ENCODE measurements at regions not wholly inside any gene's neighbourhood (a gene's known extent, or its start where the extent isn't known, plus 50 kb on each side); places are given as distances from the start of the nearest gene placed in this dataset.

DNA sequence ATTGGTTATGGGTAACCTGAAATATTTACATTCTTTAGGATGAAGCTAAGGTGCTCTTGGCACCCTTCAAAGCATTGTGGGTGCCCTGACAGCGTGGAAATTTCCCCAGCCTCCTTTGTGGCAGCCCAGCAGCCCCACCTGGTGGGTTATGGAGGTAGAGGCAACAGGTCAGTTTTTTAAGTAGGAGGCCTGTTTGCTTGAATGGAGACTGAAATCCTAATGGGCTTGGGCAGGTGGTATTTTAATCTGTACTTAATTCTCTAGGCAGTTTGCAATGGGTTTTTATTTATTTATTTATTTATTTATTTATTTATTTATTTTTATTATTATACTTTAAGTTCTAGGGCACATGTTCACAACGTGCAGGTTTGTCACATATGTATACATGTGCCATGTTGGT lies 139.4 kb downstream of the EPC1 start:
- H3K36me3 Mint-ChIP-seq (ENCODE audit: insufficient read depth, unreplicated experiment), result no peaks in the 10 kb centered on the region
- POLR2A ChIA-PET, result no interaction called here
- TF ChIP-seq, protein P1, sequence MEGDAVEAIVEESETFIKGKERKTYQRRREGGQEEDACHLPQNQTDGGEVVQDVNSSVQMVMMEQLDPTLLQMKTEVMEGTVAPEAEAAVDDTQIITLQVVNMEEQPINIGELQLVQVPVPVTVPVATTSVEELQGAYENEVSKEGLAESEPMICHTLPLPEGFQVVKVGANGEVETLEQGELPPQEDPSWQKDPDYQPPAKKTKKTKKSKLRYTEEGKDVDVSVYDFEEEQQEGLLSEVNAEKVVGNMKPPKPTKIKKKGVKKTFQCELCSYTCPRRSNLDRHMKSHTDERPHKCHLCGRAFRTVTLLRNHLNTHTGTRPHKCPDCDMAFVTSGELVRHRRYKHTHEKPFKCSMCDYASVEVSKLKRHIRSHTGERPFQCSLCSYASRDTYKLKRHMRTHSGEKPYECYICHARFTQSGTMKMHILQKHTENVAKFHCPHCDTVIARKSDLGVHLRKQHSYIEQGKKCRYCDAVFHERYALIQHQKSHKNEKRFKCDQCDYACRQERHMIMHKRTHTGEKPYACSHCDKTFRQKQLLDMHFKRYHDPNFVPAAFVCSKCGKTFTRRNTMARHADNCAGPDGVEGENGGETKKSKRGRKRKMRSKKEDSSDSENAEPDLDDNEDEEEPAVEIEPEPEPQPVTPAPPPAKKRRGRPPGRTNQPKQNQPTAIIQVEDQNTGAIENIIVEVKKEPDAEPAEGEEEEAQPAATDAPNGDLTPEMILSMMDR (IDR thresholded peaks at IDR 0.05; ENCODE audit: unreplicated experiment), result peak; percentile 56
- no peak overlapping the region for H3K27ac Mint-ChIP-seq (ENCODE audit: low read depth, unreplicated experiment)
- DNase-seq (ENCODE audit: unreplicated experiment), result peak; percentile 64
- no peak overlapping the region for H3K4me3 Mint-ChIP-seq (ENCODE audit: unreplicated experiment)
- H3K9me3 Mint-ChIP-seq (ENCODE audit: unreplicated experiment), result peaks cover 12% of the 10 kb centered on the region
- H3K4me1 Mint-ChIP-seq (ENCODE audit: insufficient read depth, unreplicated experiment), result peaks cover 6% of the 10 kb centered on the region
- no TSS peak for BruUV-seq (replicated peaks)
- intact Hi-C loops (cut with micrococcal nuclease), result loop anchor here (5.0 to 10.0 kb wide), 2 partner anchors 165 to 373 kb away; no protein-coding TSS in a partner anchor
- no peaks in the 10 kb centered on the region for H3K27me3 Mint-ChIP-seq (ENCODE audit: insufficient read depth, unreplicated experiment)
- CTCF ChIA-PET, result interaction anchor here (0.7 kb wide), 1 partner anchor 1644 kb away, joined by 3 read pairs; no protein-coding TSS in a partner anchor

DNA sequence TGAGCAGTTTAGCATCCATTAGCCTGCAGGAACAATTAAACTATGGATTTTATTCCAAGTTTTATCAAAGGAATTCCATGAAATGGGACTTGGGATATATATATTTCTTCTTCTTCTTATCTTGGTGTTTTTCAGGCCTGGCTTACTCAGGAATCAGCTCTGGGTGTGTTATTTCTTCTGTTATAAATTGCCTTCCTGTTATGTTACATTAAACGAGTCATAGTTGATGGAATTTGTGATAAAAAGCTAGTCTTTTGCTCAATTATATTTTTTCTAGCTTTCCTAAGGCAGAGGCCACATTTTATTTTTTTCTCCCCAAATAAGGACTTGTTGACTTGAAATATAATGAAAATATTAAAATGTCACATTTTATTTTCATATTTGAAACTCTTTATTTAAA lies 141.3 kb downstream of the EPC1 start:
- peaks cover 12% of the 10 kb centered on the region for H3K9me3 Mint-ChIP-seq (ENCODE audit: unreplicated experiment)
- peak overlapping the region; percentile 12 for H3K4me3 Mint-ChIP-seq (ENCODE audit: unreplicated experiment)
- intact Hi-C loops (cut with micrococcal nuclease), result loop anchor here (5.0 to 10.0 kb wide), 2 partner anchors 163 to 371 kb away; no protein-coding TSS in a partner anchor
- H3K27me3 Mint-ChIP-seq (ENCODE audit: insufficient read depth, unreplicated experiment), result no peaks in the 10 kb centered on the region
- H3K36me3 Mint-ChIP-seq (ENCODE audit: insufficient read depth, unreplicated experiment), result no peaks in the 10 kb centered on the region
- TF ChIP-seq, protein P1 (IDR thresholded peaks at IDR 0.05; ENCODE audit: unreplicated experiment), result no peak
- peaks cover 6% of the 10 kb centered on the region for H3K4me1 Mint-ChIP-seq (ENCODE audit: insufficient read depth, unreplicated experiment)
- POLR2A ChIA-PET, result interaction anchor here (1.0 kb wide), 1 partner anchor 139 kb away, joined by 3 read pairs; no protein-coding TSS in a partner anchor
- no peak overlapping the region for H3K27ac Mint-ChIP-seq (ENCODE audit: low read depth, unreplicated experiment)
- peak; percentile 8 for DNase-seq (ENCODE audit: unreplicated experiment)
- CTCF ChIA-PET, result interaction anchor here (0.7 kb wide), 1 partner anchor 10 kb away, joined by 3 read pairs; no protein-coding TSS in a partner anchor
- no TSS peak for BruUV-seq (replicated peaks)

DNA sequence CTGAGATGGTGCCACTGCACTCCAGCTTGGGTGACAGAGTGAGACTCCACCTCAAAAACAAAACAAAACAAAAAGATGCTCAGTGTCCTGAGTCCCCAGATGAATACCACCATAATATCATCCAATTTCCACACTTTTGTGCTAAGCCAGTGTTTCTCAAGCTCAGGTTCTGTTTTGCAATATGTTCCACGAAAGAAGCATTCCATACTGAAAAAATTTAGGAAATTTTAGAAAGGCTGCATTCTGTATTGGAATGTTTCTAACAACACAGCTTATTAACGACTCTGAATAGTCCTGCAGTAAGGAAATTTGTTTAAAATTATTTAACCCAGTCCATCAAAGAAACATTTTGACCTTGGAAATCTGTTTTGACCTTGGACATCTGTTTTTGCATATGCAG lies 142.4 kb downstream of the EPC1 start:
- BruUV-seq (replicated peaks), result no TSS peak
- intact Hi-C loops (cut with micrococcal nuclease), result loop anchor here (5.0 to 10.0 kb wide), 2 partner anchors 162 to 370 kb away; no protein-coding TSS in a partner anchor
- H3K27me3 Mint-ChIP-seq (ENCODE audit: insufficient read depth, unreplicated experiment), result no peaks in the 10 kb centered on the region
- ChIA-PET POLR2A (interaction anchor here (0.6 kb wide), 1 partner anchor 95 kb away, joined by 4 read pairs; no protein-coding TSS in a partner anchor), CTCF (interaction anchor here (0.9 kb wide), 1 partner anchor 9 kb away, joined by 3 read pairs; no protein-coding TSS in a partner anchor)
- no peak for DNase-seq (ENCODE audit: unreplicated experiment)
- H3K36me3 Mint-ChIP-seq (ENCODE audit: insufficient read depth, unreplicated experiment), result no peaks in the 10 kb centered on the region
- H3K9me3 Mint-ChIP-seq (ENCODE audit: unreplicated experiment), result peaks cover 12% of the 10 kb centered on the region
- no peak overlapping the region for H3K27ac Mint-ChIP-seq (ENCODE audit: low read depth, unreplicated experiment)
- H3K4me1 Mint-ChIP-seq (ENCODE audit: insufficient read depth, unreplicated experiment), result peaks cover 6% of the 10 kb centered on the region
- TF ChIP-seq, protein P1 (IDR thresholded peaks at IDR 0.05; ENCODE audit: unreplicated experiment), result no peak
- H3K4me3 Mint-ChIP-seq (ENCODE audit: unreplicated experiment), result no peak overlapping the region

DNA sequence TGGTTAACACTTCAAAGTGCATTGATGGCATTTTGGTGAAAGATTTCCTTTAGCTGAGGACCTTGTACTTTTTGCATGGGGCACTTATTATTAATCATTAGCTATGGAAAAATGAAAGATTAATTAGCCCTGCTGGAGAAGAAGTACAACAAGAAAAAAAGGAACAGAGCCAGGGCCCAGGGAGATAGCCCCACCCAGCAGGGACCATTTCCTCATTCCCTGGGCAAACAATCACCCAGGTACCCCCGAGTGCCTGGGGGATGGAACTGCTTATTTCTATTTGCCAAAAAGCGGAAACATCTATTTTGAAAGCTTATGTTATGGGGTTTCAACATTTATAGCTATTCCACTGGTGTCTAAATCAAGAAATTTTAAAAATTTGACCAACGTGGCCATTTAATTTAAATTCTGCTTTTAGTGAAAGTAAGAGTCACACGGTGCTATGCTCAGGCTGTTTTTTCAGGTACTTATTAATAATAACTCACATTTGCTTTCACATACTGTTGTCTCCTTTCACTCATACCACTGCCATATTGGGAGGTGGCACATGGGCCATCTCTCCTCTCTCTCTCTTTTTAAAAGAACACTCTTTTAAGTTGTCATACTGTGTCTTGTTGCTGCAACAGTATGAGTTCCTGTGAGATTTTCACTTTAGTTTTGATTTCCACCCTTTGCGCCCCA lies 143.6 kb upstream of the KIF5B start:
- no TSS peak for BruUV-seq (replicated peaks)
- intact Hi-C loops (cut with micrococcal nuclease), result loop anchor here (10.0 kb wide), 1 partner anchor 365 kb away; no protein-coding TSS in a partner anchor
- ChIA-PET POLR2A (interaction anchor here (0.6 to 0.9 kb wide), 5 partner anchors 11 to 786 kb away, joined by 3 read pairs; no protein-coding TSS in a partner anchor), CTCF (no interaction called here)
- H3K27ac Mint-ChIP-seq (ENCODE audit: low read depth, unreplicated experiment), result no peak overlapping the region
- DNase-seq (ENCODE audit: unreplicated experiment), result no peak
- no peaks in the 10 kb centered on the region for H3K36me3 Mint-ChIP-seq (ENCODE audit: insufficient read depth, unreplicated experiment)
- H3K27me3 Mint-ChIP-seq (ENCODE audit: insufficient read depth, unreplicated experiment), result no peaks in the 10 kb centered on the region
- TF ChIP-seq, protein P1 (IDR thresholded peaks at IDR 0.05; ENCODE audit: unreplicated experiment), result no peak
- no peak overlapping the region for H3K4me3 Mint-ChIP-seq (ENCODE audit: unreplicated experiment)
- no peaks in the 10 kb centered on the region for H3K4me1 Mint-ChIP-seq (ENCODE audit: insufficient read depth, unreplicated experiment)
- H3K9me3 Mint-ChIP-seq (ENCODE audit: unreplicated experiment), result peaks cover 12% of the 10 kb centered on the region

Measured in MCF 10A (cell line).